ENCODE measurements at regions not wholly inside any gene's neighbourhood (a gene's known extent, or its start where the extent isn't known, plus 50 kb on each side); places are given as distances from the start of the nearest gene placed in this dataset.

GRCh38 chr12:45669792-45670191 is 59.7 kb upstream of the ARID2 start:
- DNase-seq (ENCODE audit: low read depth), result peak; percentile 21

GRCh38 chr12:45670346-45671065 is 59.0 kb upstream of the ARID2 start:
- DNase-seq (ENCODE audit: low read depth), result peak; percentile 48

DNA sequence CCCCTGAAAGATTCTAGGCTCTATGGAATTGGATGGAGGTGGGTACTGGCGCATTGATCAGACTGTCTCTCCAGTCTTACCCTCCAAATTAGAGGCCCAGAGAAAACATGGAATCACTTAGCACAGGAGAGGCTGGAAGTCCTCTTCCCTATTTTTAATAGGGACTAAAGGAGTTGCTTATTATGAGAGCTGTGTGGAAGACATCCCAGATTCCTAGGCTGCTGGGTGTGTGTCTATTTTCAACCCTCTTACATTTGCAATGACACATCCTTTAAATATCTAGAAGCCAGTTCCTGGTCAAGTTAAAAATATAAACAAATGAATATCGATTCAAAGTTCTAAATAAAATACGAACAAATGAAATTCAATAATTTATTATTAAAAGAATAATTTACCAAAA is 58.3 kb upstream of the ARID2 start:
- peak; percentile 42 for DNase-seq (ENCODE audit: low read depth)

DNA sequence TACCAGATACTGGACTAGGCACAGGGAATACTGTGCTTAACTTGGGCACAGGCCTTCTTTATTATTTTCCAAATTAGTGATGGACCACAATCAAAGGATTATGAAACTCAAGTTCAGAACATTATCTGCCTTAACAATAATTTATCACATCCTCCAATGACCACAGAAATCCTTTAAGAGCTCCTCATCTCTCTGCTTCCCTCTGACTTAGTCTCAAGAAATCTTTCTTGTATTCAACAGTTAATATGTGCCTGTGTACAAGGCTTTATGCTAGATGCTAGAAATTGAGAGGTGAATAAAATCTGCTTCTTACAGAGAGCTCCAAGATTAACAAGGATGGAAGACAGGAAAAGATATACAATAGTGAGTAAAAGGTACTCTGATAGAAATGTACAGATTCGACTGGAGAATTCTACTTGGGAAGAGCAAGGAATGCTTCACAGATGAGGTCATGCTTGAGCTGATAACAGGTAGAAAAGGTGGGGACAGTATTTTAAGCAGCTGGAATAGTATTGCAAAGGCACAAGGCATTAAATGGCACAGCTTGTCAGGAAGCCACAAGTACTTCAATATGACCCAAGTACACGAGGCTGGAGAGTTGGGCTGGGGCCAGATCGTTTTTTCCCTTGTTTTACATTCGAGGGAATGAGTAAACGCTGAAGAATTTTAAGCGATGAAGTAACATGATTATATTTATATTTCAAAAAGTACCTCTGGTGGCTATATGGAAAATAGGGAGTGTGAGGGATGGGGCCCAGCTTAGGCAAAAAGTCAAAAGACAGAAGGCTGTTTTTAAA is 55.1 kb upstream of the ARID2 start:
- DNase-seq (ENCODE audit: low read depth), result peak; percentile 83

- no peak for DNase-seq (ENCODE audit: low read depth)
Measured at GRCh38 chr12:45675534-45675933, 54.0 kb upstream of the ARID2 start.

Measured in RPMI7951 (cell line).